NOMO-1 treated with dmso at 0.1 percent for 144 hours (cell line): ENCODE measurements at regions not wholly inside any gene's neighbourhood (a gene's known extent, or its start where the extent isn't known, plus 50 kb on each side); places are given as distances from the start of the nearest gene placed in this dataset.

Experiments used
- DNase-seq: peaks from one replicate; lab custom pipeline; 2025; ENCODE audit not compliant: unreplicated experiment; lab: John Stamatoyannopoulos, UW

DNA sequence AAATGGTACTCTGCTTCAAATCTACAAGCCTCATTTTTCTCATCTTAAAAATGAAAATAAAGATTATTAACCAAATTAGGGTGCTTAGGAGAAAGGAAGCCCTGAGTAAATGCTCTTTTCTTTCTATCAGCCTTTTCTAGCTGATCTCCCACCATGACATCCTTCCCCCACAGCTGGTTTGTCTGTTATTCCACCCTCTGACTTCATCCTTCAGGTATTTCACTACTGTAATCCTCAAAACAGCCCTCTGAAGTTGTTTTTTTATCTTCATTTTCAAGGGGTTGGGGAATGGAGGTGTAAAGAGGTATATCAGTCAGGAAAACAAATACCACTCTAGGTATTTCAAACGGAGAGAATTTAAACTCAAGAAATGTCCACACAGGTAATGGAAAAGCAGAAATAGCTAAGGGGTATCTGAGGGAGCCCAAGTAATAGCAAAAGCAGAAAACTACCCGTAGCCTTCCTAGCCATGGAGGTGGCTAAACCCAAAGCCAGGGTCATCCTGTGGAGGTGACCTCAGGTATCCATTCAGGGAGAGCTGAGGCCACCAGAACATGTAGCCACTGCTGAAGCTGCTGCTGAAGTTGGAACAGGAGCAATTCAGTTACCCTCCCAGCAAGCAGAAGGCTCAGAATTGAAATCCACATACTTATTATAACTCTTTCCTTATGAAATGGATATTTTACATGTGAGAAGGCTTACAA lies 990.9 kb upstream of the ACVR2A start:
- no peak for DNase-seq

DNA sequence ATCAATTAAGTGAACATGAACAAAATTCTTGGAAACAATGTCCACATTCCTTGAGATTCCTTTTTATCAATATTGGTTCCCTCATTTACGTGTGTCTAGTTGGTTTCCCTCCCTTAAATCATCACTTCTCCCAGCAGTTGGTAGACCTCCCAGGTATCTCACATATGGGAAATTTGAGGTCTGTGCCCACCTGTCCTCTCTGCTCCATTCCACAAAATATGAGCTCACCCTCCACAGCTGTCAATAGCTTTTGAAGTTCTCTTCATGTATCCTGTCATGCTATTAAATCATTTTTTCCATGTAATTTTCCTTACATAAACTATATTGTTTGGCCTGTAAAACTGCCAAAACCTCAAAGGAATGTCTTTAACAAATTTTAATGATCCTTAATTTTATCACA lies 992.2 kb upstream of the ACVR2A start:
- DNase-seq, result no peak

DNA sequence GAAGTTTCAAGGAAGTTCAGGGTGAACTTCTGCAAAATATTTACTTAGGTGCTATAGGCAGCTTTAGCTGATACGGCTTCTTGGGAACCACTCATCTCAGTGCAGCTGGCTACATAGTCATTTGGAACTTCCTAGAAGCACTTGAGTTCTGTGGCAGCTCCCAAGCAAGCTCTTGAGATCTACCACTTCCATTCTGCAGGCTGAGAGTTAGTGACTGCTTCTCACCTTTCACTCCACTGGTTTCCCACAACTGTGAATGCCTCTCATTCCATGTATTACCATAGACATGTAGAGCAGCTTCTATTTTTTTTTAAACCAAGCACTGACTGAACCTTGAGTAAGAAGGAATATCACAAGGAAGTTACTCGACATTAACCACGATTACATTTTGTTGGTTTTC lies 994.1 kb upstream of the ACVR2A start:
- DNase-seq, result no peak

DNA sequence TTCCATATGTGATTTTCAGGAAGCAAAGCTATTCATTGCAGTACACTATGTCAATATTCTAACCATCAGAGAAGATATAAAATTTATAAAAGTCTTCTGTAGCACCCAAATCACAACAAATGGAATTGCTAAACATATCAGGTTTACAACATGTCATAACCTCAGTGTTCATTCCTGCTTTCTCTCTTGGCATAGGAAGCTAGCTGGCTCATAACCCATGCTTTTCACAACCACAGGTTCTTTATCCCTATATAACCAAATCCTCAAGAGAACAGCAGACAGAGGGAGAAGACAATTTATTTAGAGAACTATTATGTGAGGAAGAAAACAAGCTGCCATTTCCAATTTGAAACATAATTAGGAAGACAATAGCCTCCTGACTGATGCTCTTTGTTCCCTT lies 997.0 kb upstream of the ACVR2A start:
- DNase-seq, result no peak

DNA sequence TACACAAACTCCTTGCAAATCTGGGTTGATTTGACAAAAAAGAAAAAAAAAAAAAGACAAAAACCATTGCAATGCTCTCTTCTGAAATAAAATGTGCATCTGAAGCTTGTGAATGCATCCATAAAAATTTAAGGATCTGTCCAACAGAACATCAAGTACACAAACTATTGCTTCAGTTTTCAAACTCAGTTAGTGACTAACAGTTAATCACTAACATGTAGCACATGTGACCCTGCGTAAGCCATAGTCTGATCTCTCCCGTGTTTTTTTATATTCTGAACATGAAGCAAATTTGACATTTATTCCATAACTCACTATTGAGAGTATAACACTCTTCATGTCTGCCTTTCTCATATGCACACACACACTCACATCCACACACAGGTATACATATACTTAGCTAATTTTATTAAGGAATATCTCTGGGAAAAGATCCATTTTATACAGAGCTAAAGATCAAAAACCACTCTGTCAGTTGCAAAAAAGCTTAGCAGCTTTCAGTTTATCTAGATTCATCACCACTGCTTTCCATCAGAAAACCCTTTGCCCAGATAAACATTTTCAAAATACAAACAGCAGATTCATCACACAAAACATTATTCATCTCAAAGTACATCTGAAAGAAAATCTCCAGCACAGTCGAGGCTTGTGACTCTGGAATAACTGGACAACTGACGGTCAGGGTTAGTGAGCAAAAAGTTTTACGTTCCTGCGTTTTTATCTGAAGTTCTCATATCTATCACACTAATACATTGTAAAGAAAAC lies 1000.4 kb upstream of the ACVR2A start:
- no peak for DNase-seq

DNA sequence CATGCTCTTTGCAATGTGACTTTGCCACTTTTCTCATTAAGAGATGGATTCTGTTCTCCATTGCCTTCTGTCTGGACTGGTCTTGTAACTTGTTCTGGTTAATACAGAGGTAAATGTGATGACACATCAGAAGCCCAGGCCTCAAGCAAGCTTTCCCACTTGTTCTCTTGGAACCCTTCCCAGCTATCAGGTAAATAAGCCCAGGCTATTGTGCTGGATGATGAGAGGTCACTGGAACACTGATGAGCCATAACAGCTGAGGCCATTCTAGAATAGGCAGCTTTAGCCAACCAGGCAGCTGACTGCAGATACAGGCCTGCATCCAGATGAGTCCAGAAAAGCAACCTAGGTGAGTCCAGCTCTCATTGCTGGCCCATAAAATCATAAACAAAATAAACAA lies 1007.0 kb upstream of the ACVR2A start:
- no peak for DNase-seq

GRCh38 chr2:146826388-146826787 lies 1018.4 kb upstream of the ACVR2A start:
- no peak for DNase-seq

DNA sequence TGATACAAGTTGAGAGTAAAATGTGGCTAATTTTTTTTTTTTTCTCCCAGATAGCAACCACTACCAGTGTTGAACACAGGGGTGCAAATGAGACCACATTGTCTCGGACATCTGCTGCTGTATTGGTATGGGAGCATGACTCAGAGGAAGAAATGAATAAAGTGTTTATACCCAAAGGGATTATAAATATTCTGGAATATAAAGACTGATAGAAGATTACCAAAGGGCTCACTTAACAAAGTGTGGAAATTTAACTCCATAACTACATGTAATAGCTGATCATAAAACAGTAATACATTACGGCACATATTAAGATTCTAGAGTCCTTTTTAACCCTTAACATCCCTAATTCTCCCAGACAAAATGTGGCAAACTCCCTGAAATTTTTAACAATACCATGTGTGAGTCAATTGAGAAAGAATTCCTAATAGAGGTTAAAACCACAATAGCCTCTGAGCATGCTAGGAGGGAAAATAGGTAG lies 1023.0 kb upstream of the ACVR2A start:
- no peak for DNase-seq

GRCh38 chr2:146820672-146821071 lies 1024.2 kb upstream of the ACVR2A start:
- no peak for DNase-seq

GRCh38 chr2:146818122-146818521 lies 1026.7 kb upstream of the ACVR2A start:
- no peak for DNase-seq

DNA sequence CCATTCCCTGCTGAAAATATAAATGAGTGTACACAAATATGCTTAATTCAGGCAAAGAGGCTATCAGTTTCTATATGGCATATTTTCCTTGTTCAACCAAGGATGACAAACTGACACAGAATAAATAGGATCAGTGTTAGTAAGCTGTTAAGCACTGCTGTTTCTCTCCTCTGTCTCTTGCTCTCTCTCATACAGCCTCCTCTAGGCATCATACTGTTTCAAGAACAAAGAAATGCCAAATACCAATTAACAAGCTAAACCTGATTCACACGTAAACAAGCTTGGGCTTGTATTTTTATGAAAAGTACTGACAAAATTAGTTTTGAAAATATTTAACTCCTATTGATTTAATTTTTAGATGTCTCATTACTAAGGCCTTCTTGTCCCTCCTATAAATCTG lies 1027.2 kb upstream of the ACVR2A start:
- DNase-seq, result no peak

DNA sequence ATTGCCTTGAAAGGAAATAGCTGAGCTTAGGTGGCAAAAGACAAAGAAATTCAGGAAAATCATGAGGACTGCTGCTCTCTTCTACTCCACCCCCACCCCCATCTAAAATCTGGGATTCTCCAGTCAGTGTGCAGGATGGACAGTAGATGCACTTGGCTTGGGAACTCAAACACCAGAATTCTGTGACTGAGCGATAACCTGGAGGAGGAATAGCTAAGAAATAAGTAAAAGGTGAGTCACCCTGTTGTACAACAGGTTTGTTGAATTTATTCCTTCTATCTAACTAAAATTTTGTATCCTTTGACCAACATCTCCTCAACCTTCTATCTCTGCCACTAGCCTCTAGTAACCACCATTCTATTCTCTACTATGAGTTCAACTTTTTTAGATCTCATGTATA lies 1029.9 kb upstream of the ACVR2A start:
- no peak for DNase-seq

DNA sequence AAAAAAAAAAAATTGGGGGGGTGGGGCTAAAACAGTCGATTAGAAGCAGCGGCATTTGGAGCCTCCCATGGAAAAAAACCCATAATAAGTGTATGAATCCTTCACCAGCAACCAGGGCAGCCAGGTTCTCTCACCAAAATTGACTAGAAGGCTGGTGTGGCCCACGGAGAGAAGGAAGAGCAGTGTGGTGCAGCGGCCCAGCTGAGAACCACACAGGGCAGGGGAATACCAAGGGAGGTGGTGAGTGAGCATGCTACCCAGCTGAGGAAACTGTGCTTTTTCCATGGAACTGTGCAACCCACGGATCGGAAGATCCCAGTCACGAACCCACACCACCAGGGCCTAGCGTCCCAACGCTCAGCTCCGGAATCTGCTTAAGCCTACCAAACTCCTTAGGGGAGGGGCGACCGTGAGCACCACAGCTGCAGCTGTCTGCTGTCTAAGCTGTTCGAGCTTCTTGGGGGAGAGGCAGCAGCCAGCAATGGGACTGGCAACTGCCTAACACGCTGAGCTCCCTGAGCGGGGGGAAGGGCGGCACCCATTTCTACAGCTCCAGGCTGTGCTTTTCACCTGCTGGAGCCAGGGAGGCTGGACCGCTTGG lies 1037.2 kb upstream of the ACVR2A start:
- DNase-seq, result no peak

- no peak for DNase-seq
These were observed 1038.3 kb upstream of the ACVR2A start for GRCh38 chr2:146806364-146807005.

DNA sequence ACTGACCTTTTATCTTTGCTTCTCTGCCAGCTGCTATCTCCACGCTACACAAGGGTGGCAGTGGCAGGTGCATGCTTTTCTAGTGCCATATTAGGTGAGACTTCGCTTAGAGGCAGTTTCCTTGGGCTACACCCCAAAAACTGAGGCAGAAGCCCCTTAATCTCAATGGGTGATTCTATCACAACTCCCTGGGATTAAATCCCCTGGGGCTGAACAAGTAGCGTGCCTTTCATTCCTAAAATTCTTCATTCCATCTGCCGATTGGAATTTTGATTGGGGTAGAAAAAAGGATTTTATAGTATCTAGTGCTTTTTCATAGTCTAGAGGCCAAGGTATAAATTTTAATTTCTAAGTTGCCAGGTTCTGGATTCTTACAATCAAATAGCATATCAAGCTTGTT lies 1040.5 kb upstream of the ACVR2A start:
- no peak for DNase-seq

- DNase-seq, result no peak
These were observed 1042.9 kb upstream of the ACVR2A start for GRCh38 chr2:146801886-146802285.

- no peak for DNase-seq
These were observed 1058.4 kb upstream of the ACVR2A start for GRCh38 chr2:146786396-146786795.

DNA sequence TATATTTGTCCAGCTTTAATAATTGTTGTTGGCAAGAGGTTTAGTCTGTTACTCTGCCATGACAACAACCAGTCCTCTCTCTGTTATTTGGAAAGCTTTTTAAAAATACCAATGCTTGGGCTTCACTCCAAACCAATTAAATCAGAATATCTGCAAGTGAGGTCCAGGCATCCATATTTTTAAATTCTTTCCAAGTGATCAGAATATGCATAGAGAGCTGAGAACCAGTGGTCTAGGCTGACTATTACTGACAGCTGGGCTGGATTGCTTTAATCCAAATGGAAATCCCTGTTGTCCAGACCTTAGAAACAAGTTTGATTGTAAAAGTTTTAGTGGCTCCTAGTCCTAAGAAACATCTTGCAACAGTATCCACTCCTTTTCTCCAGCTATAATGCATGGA lies 1059.7 kb upstream of the ACVR2A start:
- no peak for DNase-seq

- DNase-seq, result no peak
These were observed 1060.2 kb upstream of the ACVR2A start for GRCh38 chr2:146784602-146785001.

GRCh38 chr2:146777181-146777580 lies 1067.6 kb upstream of the ACVR2A start:
- no peak for DNase-seq

GRCh38 chr2:146776596-146776995 lies 1068.2 kb upstream of the ACVR2A start:
- DNase-seq, result no peak

DNA sequence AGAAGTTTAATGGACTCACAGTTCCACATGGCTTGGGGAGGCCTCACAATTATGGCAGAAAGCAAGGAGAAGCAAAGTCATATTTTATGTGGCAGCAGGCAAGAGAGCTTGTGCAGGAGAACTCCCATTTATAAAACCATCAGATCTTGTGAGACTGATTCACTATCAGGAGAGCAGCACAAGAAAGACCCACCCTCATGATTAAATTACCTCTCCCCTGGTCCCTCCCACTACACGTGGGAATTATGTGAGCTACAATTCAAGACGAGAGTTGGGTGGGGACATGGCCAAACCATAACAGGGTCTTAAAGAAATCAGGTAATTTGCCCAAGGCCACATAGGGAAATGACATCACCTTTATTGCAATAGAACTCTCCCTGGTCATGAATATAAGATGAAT lies 1073.3 kb upstream of the ACVR2A start:
- DNase-seq, result no peak
